HCT116 (cell line): ENCODE measurements at regions not wholly inside any gene's neighbourhood (a gene's known extent, or its start where the extent isn't known, plus 50 kb on each side); places are given as distances from the start of the nearest gene placed in this dataset.
A peak's percentile ranks its signal among the peaks of the same experiment; 100 is the strongest.

Experiments
- ATAC-seq: fragments of 200-7000 bp; cut with Tn5 transposase; 2 replicates; pipeline ENCODE4 v1.9.1; 2020; ENCODE audit warnings: mild to moderate bottlenecking, moderate library complexity
- BruUV-seq: library from RNA; stranded (reverse); fragments of 400-500 nt; replicated peaks from 2 replicates; lab custom pipeline; 2021; lab: Mats Ljungman, UMichigan
- CTCF ChIA-PET: fragments of 300-600 bp; sonication (Branson Sonifier 250); formaldehyde crosslinking; loops from one replicate; lab custom pipeline; 2021; ENCODE audit warnings: antibody characterized with exemption; lab: Charles Lee
- POLR2A ChIA-PET: fragments of 300-600, 350-600 bp; sonication (Branson Sonifier 250); formaldehyde crosslinking; loops from one replicate; lab custom pipeline; 2021; ENCODE audit warnings: antibody characterized with exemption; lab: Charles Lee
- RAD21 ChIA-PET, 2 experiments: fragments of 300-600 bp; sonication (Branson Sonifier 250); formaldehyde crosslinking; loops; one replicate each; lab custom pipeline; 2023; ENCODE audit warnings: low total read pairs in 2 of 2; ENCODE audit not compliant: uncharacterized antibody in 2 of 2, unreplicated experiment in 2 of 2, low non-redundant PET in 1 of 2; lab: Charles Lee
- DNase-seq: peaks from one replicate; pipeline ENCODE4 v3.0.0-alpha.2; 2010; ENCODE audit warnings: low read depth, low spot score
- H2AFZ ChIP-seq: fragments of 200-600 bp; shearing (Covaris generic), sonication (generic); 2 replicates; pipeline ENCODE4 v1.6.1; 2017; ENCODE audit warnings: low read depth, mixed run types, mixed read lengths, antibody characterized with exemption, low read length; ENCODE audit not compliant: poor library complexity, severe bottlenecking
- H3K27ac ChIP-seq: 2 replicates; pipeline ENCODE4 v1.5.1; 2012; ENCODE audit warnings: low read depth, low read length
- H3K27me3 ChIP-seq: fragments of 200-600 bp; sonication (generic); 2 replicates; pipeline ENCODE4 v1.6.1; 2016; ENCODE audit warnings: mixed run types, low read length, mixed read lengths; ENCODE audit not compliant: insufficient read depth
- H3K36me3 ChIP-seq, 2 experiments: fragments of 200-500 bp in 1 of 2; fragments of 200-600 bp in 1 of 2; sonication (Bioruptor generic) in 1 of 2; sonication (generic) in 1 of 2; 2 replicates each; pipeline versions ENCODE4 v1.5.1 to v1.6.1; 2014 to 2016; ENCODE audit warnings: low read length in 2 of 2, inconsistent platforms in 1 of 2, mixed read lengths in 1 of 2, mixed run types in 1 of 2; ENCODE audit not compliant: insufficient read depth in 2 of 2, control insufficient read depth in 1 of 2
- H3K4me1 ChIP-seq, 2 experiments: fragments of 200-600 bp in 1 of 2; sonication (generic) in 1 of 2; 2 replicates each; pipeline versions ENCODE4 v1.5.1 to v1.6.1; 2012 to 2017; ENCODE audit warnings: low read length in 2 of 2, inconsistent platforms in 1 of 2, mild to moderate bottlenecking in 1 of 2, mixed read lengths in 1 of 2, mixed run types in 1 of 2, moderate library complexity in 1 of 2; ENCODE audit not compliant: insufficient read depth in 2 of 2, control insufficient read depth in 1 of 2
- H3K4me2 ChIP-seq: fragments of 200-600 bp; sonication (generic); 2 replicates; pipeline ENCODE4 v1.6.1; 2017; ENCODE audit warnings: mixed run types, low read length, mixed read lengths
- H3K4me3 ChIP-seq, 2 experiments: fragments of 200-600 bp in 1 of 2; sonication (generic) in 1 of 2; replicated peaks in 1 of 2; 2 replicates each; pipeline ENCODE4 v1.5.1; 2011 to 2016; ENCODE audit warnings: low read length in 2 of 2, control low read depth in 1 of 2, low read depth in 1 of 2, mild to moderate bottlenecking in 1 of 2, mixed read lengths in 1 of 2, mixed run types in 1 of 2
- H3K79me2 ChIP-seq: fragments of 200-600 bp; sonication (generic); 2 replicates; pipeline ENCODE4 v1.6.1; 2017; ENCODE audit warnings: mild to moderate bottlenecking, mixed run types, low read length, moderate library complexity, mixed read lengths; ENCODE audit not compliant: insufficient read depth
- H3K9ac ChIP-seq: fragments of 200-600 bp; sonication (generic); 2 replicates; pipeline ENCODE4 v1.6.1; 2016; ENCODE audit warnings: low read length, mixed read lengths
- H3K9me2 ChIP-seq: fragments of 200-600 bp; sonication (generic), shearing (Covaris generic); 2 replicates; pipeline ENCODE4 v1.6.1; 2017; ENCODE audit warnings: mixed run types, mild to moderate bottlenecking, moderate library complexity; ENCODE audit not compliant: insufficient read depth
- H3K9me3 ChIP-seq, 2 experiments: fragments of 200-500 bp in 1 of 2; fragments of 200-600 bp in 1 of 2; sonication (Bioruptor generic) in 1 of 2; sonication (generic) in 1 of 2; 2 replicates each; pipeline ENCODE4 v1.6.1; 2014 to 2017; ENCODE audit warnings: low read length in 2 of 2, mixed read lengths in 2 of 2, inconsistent platforms in 1 of 2, low read depth in 1 of 2, mild to moderate bottlenecking in 1 of 2, mixed run types in 1 of 2, moderate library complexity in 1 of 2; ENCODE audit not compliant: control insufficient read depth in 1 of 2, insufficient read depth in 1 of 2
- H4K20me1 ChIP-seq: fragments of 200-600 bp; sonication (generic), shearing (Covaris generic); 2 replicates; pipeline ENCODE4 v1.6.1; 2017; ENCODE audit warnings: mixed run types, mild to moderate bottlenecking, moderate library complexity; ENCODE audit not compliant: insufficient read depth
- CTCF ChIP-seq, 3 experiments: fragments of 200-600 bp in 1 of 3; sonication (generic) in 1 of 3; IDR thresholded peaks in 2 of 3; conservative IDR thresholded peaks in 1 of 3; 2 replicates each; pipeline ENCODE4 v1.5.1; 2012 to 2017; ENCODE audit warnings: low read depth in 2 of 3, low read length in 2 of 3, antibody characterized with exemption in 1 of 3, borderline replicate concordance in 1 of 3, control low read depth in 1 of 3, mild to moderate bottlenecking in 1 of 3, mixed read lengths in 1 of 3, mixed run types in 1 of 3, moderate library complexity in 1 of 3; ENCODE audit not compliant: insufficient read depth in 1 of 3
- EZH2 ChIP-seq: fragments of 200-600 bp; sonication (generic); IDR thresholded peaks from 2 replicates; pipeline ENCODE4 v1.6.1; 2017; ENCODE audit warnings: antibody characterized with exemption, mixed run types
- POLR2A ChIP-seq: IDR thresholded peaks from 2 replicates; pipeline ENCODE4 v1.7.0; 2011; ENCODE audit warnings: borderline replicate concordance; ENCODE audit not compliant: insufficient read depth, insufficient read length; ENCODE audit errors: extremely low read depth
- POLR2AphosphoS5 ChIP-seq: IDR thresholded peaks from 2 replicates; pipeline ENCODE4 v1.6.1; 2011; ENCODE audit warnings: mild to moderate bottlenecking, low read depth, low read length, moderate library complexity
- ZFX ChIP-seq: fragments of 450-650 bp; IDR thresholded peaks from 2 replicates; pipeline ENCODE4 v1.6.1; 2017
- ZNF274 ChIP-seq: fragments of 200-500 bp; sonication (Bioruptor generic); IDR thresholded peaks from 2 replicates; pipeline ENCODE4 v1.6.1; 2014; ENCODE audit warnings: mild to moderate bottlenecking, low read depth, low read length, inconsistent platforms
- intact Hi-C: fragments of 100-400 bp; cut with micrococcal nuclease; formaldehyde crosslinking; loops from 2 replicates; pipeline ENCODE4 v1.10.0; 2022

DNA sequence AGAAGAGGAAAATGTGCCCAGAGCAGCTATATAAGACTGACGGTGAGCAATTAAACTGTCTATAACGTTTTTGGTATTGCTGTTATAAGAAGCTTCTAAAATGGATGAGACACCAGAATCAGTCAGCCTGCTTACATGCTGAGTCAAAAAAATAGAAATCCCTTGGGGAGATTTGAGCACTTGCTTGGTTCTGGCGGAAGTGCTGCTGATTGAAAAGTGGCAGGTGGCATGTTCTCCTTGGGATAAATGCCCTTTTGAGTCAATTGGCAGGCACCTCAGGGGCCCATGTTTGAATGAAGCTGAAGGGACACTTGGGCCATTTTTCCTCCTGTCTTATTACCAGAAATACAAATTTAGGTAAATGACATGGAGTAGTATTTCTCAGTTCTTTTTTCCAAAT lies 148.7 kb downstream of the PTCHD1 start:
- intact Hi-C loops: no loop called here
- no TSS peak for BruUV-seq
- no peak overlapping the region for H3K4me3 ChIP-seq
- H3K4me1 ChIP-seq: no peaks in the 10 kb centered on the region
- H3K9ac ChIP-seq: no peak overlapping the region
- no peak for DNase-seq
- H3K79me2 ChIP-seq: no peaks in the 10 kb centered on the region
- no peaks in the 10 kb centered on the region for H4K20me1 ChIP-seq
- ATAC-seq: no peak
- no peaks in the 10 kb centered on the region for H3K9me3 ChIP-seq
- no peak overlapping the region for H3K27ac ChIP-seq
- H2AFZ ChIP-seq: no peak overlapping the region
- H3K27me3 ChIP-seq: no peaks in the 10 kb centered on the region
- H3K4me2 ChIP-seq: no peak overlapping the region
- no peaks in the 10 kb centered on the region for H3K36me3 ChIP-seq
- CTCF ChIA-PET: no interaction called here
- no peaks in the 10 kb centered on the region for H3K9me2 ChIP-seq
- RAD21 ChIA-PET: no interaction called here
- TF ChIP-seq ZFX (no peak), CTCF (IDR thresholded peaks at IDR 0.05 in 2 of 3, conservative IDR thresholded peaks at IDR 0.05 in 1 of 3; ENCODE audit: borderline replicate concordance in 1 of 3, insufficient read depth in 1 of 3, low read depth in 2 of 3, low read length in 2 of 3) (no peak), ZNF274 (no peak), POLR2AphosphoS5 (no peak), POLR2A (no peak)
- TF ChIP-seq, all 23 proteins: peak for 0
- POLR2A ChIA-PET: no interaction called here

- ChIA-PET POLR2A (no interaction called here), CTCF (no interaction called here), RAD21 (no interaction called here)
- H3K4me3 ChIP-seq: no peak overlapping the region
- peak overlapping the region; percentile 23; the same call in 1 of the 2 replicates for H3K4me2 ChIP-seq
- no TSS peak for BruUV-seq
- H4K20me1 ChIP-seq: no peaks in the 10 kb centered on the region
- no peaks in the 10 kb centered on the region for H3K9me2 ChIP-seq
- no peaks in the 10 kb centered on the region for H3K36me3 ChIP-seq
- H3K27ac ChIP-seq: no peak overlapping the region
- no peaks in the 10 kb centered on the region for H3K9me3 ChIP-seq
- H3K79me2 ChIP-seq: no peaks in the 10 kb centered on the region
- no peak for TF ChIP-seq EZH2
- peak; percentile 7 for DNase-seq
- H3K9ac ChIP-seq: no peak overlapping the region
- intact Hi-C loops: no loop called here
- H3K27me3 ChIP-seq: no peaks in the 10 kb centered on the region
- H2AFZ ChIP-seq: no peak overlapping the region
- peaks cover 3 to 7% of the 10 kb centered on the region in 2 experiments; a peak in 3 of 4 replicates for H3K4me1 ChIP-seq
- 0 out of 2 replicates have a peak, but pooled peaks have one; percentile 52 for ATAC-seq
These were observed 159.3 kb downstream of the PTCHD1 start for GRCh38 chrX:23493941-23494374.
